Stimulated activated naive CD4-positive, alpha-beta T cell treated with Interleukin-2 at 50 U/mL for 16 hours (primary cell): ENCODE measurements at regions not wholly inside any gene's neighbourhood (a gene's known extent, or its start where the extent isn't known, plus 50 kb on each side); places are given as distances from the start of the nearest gene placed in this dataset.
"Not testable (repeated sequence)": the region's sequence is repeated elsewhere in the genome, so short reads cannot be mapped to it uniquely, and the experiment has no call there.

Experiments
- DNase-seq: peaks from one replicate; lab custom pipeline; 2025; lab: John Stamatoyannopoulos, UW

DNA sequence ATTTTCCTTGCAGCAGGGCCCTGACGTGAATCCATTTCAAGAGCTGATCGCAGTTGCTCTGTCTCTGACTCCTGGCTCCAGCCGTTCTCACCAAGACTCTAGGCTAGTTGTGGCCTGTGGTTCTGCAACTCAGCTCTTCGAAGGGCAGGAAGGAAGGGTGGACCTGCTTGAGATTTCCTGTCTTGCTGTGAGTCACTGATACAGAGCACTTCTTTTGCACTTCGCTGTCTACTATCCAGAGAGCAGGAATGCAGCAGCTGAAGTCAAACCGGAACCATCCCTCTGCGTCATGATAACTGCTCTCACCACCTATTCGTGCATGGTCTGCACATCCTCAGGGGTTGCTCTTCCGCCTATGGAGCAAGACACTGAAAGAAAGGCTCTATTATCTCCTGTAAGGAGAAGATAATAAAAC, 59.7 kb downstream of the RAP2B start:
- DNase-seq, result peak; percentile 48

GRCh38 chr3:153226877-153227276, 64.9 kb downstream of the RAP2B start:
- DNase-seq, result not testable (repeated sequence)

DNA sequence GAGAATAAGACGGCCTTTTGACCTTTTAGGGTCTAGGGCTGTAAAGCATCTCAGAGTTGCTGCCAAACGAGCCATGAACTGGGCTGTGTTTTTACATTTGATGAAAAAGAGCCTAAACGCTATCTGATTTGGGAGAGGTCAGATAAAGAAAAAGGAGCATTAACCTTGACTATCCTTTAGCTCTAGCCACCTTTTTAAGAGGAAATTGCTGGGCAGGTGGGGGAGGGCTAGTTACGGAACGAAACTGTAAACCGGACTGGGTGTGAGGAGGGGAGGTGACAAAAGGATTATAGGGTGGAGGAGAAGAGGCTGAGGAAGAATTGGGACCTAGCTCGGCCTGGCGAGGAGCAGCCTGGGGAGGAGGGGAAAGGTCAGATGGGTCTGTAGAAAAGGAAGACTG, 68.4 kb downstream of the RAP2B start:
- not testable (repeated sequence) for DNase-seq

DNA sequence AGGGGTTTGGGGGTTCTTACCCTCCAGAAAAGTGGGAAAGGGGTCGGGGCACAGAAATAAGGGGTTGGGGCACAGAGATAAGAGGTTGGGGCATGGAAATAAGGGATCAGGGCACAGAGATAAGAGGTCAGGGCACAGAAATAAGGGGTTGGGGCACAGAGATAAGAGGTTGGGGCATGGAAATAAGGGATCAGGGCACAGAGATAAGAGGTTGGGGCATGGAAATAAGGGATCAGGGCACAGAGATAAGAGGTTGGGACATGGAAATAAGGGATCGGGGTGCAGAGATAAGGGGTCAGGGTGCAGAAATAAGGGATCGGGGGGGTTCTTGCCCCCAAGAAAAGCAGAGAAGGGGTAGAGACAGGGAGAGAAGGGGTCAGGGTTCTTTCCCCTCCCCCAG, 69.2 kb downstream of the RAP2B start:
- not testable (repeated sequence) for DNase-seq

DNA sequence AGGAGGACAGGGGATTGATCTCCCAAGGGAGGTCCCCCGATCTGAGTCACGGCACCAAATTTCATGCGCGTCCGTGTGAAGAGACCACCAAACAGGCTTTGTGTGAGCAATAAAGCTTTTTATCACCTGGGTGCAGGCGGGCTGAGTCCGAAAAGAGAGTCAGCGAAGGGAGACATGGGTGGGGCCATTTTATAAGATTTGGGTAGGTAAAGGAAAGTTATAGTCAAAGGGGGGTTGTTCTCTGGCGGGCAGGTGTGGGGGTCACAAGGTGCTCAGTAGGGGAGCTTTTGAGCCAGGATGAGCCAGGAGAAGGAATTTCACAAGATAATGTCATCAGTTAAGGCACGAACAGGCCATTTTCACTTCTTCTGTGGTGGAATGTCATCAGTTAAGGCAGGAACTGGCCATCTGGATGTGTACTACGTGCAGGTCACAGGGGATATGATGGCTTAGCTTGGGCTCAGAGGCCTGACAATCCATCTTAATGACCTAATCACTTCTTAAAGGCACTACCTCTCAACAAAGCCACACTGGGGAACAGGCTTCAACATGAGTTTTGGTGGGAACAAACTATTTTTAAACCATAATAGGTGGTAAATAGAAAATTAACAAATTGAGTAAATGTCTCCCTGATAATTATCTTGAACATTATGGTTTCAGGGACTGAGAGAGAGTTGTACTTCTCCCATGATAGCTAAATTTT, 70.2 kb downstream of the RAP2B start:
- DNase-seq, result not testable (repeated sequence)

DNA sequence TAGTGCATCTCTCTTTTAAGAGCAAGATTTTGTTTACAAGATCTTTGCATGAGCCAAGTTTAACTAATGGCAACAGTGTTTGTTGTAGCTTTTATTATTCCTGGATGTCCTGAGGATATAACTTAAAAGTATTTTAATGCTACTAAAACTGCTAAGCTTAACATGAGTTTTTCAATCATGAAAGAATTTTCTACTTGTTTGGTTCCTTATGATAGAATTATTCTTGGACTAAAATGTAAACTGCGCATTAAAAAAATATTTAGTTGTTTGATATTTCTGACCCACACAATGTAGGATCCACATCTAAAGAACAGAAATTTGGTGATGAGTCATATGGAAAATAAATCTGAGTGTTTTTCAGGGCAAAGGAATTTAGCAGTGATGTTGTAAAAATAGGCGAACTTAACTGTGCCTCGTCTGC, 70.8 kb downstream of the RAP2B start:
- DNase-seq, result no peak

DNA sequence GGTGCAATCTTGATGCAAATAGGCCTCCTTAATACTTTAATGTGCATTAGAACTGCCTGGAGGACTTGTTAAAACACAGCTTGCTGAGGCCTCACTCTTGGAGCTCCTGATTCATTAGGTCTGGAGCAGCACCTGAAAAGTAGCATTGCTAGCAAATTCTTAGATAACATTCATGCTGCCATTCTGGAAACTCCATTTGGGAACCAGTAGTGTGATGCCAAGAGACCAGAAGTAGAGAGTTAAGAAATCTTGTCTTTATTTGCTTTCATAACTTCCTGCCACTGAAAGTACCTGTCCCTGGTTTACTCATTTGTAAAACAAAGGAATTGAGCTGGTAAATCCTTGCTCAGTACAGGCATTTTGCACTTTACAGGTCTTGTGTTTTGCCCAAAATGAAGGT, 72.0 kb downstream of the RAP2B start:
- no peak for DNase-seq

DNA sequence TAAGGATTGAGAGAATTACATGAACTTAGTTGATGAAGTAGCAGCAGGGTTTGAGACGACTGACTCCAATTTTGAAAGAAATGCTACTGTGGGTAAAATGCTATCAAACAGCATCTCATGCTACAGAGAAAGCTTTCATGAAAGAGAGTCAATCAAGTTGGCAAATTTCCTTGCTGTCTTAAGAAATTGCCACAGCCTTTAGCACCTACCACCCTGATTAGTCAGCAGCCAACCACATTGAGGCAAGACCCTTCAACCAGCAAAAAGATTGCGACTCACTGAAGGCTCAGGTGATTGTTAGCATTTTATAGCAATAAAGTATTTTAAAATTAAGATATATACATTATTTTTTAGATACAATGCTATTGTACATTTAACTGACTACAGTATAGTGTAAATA, 80.9 kb downstream of the RAP2B start:
- DNase-seq, result no peak

DNA sequence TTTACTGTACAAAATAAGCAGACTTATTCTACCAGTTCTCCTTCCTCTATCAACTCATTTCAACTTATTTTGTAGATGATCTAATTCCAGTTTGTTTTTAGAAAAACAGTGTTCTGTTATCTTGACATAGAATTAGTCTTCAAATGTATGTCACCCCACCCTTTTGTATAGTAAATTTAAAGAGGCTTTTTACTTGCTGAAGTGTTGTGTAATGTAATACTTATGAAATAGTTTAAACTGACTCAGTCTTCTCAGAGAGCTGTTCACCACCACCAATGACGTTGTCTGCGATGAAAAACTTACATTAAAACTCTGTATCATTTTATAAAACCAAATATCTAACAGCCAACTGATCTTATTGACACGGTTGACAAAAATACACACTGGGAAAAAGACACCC, 82.9 kb downstream of the RAP2B start:
- DNase-seq, result no peak

GRCh38 chr3:153245661-153246060, 83.6 kb downstream of the RAP2B start:
- DNase-seq, result no peak

GRCh38 chr3:153246331-153246730, 84.3 kb downstream of the RAP2B start:
- no peak for DNase-seq

DNA sequence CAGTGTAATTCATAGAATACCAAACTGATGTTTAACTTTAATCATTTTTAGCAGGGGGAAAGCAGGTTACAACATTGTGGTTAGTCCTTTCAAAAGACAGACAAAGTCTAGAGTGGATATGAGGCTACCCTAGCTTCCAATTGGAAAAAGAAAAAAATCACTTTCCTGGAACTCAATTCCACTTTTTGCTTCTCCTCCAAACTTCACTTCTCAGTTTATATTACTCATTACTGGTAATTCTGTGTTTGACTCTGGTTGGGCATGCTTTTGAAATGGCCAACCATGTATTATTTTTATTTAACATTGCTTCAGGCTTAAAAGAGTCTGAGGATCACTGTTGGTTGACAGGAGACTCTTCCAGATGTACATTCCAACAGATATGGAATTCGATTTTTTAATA, 84.8 kb downstream of the RAP2B start:
- no peak for DNase-seq

- no peak for DNase-seq
Measured at GRCh38 chr3:153247331-153248330, 85.6 kb downstream of the RAP2B start.

- not testable (repeated sequence) for DNase-seq
Measured at GRCh38 chr3:153248835-153249234, 86.8 kb downstream of the RAP2B start.

DNA sequence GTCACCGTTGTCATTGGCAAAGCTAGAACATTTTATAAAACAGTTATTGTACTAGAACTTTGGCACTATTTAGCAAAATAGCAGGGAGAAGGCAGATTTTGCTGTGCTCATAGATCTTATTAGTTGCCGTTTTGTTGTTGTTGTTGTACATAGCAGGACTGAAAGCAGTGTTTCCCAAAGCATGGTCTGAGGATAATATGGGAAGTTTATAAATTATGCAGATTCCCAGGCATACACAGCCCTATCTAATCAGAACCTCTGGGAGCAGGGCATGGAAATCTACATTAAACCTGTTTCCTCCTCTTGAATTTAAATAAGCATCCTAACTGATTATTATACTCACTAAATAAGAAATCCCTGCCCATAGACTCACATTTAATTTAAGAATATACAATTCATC, 87.9 kb downstream of the RAP2B start:
- no peak for DNase-seq

GRCh38 chr3:153250446-153250845, 88.4 kb downstream of the RAP2B start:
- no peak for DNase-seq

- DNase-seq, result no peak
Measured at GRCh38 chr3:153252963-153253362, 90.9 kb downstream of the RAP2B start.

- DNase-seq, result no peak
Measured at GRCh38 chr3:153254361-153254760, 92.3 kb downstream of the RAP2B start.

DNA sequence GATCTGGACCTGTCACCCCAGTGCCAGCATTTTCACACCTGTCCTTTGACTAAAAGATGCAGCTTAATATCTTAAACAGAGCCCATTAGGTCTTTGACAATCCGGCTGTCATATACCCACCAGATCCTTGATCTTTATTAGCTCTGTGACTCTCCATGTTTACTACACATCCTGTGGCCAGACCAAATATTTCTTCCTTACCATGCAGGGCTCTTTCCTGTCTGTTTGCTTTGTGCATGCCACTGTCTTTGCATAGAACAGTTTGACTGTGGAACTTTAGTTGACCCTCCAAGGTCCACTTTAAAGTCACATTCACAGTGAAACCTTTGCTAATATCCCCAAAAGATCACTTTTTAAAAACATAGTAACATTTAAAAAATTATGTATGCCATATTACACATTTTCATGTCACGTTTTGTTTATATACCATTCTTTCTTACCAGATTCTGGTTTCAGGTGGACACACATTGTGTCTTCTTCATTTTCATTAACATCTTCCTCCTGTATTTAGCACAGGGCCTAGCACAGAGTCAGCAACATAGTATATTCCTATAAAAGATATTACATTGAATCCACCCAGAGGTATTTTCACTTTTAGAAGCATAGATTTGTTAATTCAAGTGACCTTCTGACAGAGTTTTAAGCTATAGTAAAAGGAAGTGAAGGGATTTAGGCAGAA, 95.8 kb downstream of the RAP2B start:
- no peak for DNase-seq

DNA sequence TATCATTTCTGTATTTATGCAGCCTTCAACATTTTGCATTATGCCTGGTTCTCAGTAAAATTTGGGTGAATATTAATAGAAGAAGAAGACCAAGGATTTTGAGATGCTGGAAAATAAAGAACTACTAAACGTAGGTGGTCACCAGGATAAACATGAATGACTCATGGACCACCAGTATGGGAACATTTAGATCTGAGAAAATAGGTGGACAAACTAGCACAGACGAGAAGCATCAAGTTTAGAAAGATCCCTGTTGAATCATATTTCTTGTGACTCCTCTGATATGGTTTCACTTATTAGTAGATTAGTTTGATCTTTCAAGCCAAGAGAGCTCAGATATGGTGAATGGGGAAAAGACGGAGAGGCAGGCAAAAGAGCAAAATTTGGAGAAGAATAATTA, 97.9 kb downstream of the RAP2B start:
- no peak for DNase-seq

DNA sequence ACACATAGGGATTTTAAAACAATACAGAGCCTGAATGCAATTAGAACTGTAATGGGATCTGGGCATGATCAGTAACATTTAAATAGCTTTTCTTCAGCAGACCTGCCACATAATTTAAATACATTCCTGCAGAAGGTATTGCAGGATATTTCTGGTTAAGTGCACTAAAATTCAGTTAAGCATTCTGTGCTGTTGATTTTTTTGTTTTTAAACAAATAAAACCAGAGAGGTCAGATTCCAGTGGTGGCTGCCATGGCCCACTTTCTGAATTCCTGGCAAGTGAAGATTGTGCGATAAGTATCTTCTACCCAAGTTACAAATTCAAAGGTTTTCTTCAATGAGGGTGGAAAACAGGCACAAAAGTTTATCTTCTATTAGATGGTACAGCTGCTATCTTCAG, 98.7 kb downstream of the RAP2B start:
- DNase-seq, result no peak

DNA sequence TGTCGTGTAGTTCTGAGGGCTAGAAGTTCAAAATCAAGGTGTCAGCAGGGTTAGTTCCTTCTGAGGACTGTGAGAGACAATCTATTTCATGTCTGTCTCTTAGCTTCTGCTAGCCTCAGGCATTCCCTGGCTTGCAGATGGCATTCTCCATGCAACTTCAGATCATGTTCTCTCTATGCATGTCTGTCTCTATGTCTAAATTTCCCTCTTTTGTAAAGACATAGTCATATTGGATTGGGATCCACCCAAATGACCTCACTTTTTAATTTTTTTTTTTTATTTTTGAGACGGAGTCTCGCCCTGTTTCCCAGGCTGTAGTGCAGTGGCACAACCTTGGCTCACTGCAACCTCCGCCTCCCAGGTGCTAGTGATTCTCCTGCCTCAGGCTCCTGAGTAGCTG, 104.6 kb downstream of the RAP2B start:
- DNase-seq, result no peak
